Upper lobe of right lung (tissue), 1 donor: ENCODE measurements at regions not wholly inside any gene's neighbourhood (a gene's known extent, or its start where the extent isn't known, plus 50 kb on each side); places are given as distances from the start of the nearest gene placed in this dataset.

Source experiments
- ATAC-seq: fragments of 200-7000 bp; cut with Tn5 transposase; one replicate; pipeline ENCODE4 v1.9.1; 2020; ENCODE audit warnings: mild to moderate bottlenecking, moderate library complexity
- DNase-seq: peaks from one replicate; pipeline ENCODE4 v3.0.0-alpha.2; 2020
- H3K27ac ChIP-seq: fragments of 200-600 bp; one replicate; pipeline ENCODE4 v1.8.0; 2022
- H3K27me3 ChIP-seq: fragments of 200-600 bp; one replicate; pipeline ENCODE4 v1.8.0; 2022; ENCODE audit warnings: mild to moderate bottlenecking
- H3K36me3 ChIP-seq: fragments of 200-600 bp; one replicate; pipeline ENCODE4 v1.8.0; 2022
- H3K4me1 ChIP-seq: fragments of 200-600 bp; one replicate; pipeline ENCODE4 v1.8.0; 2022
- H3K4me3 ChIP-seq: fragments of 200-600 bp; one replicate; pipeline ENCODE4 v1.8.0; 2022; ENCODE audit warnings: mild to moderate bottlenecking
- H3K9me3 ChIP-seq: fragments of 200-600 bp; one replicate; pipeline ENCODE4 v1.8.0; 2022
- CTCF ChIP-seq: fragments of 200-600 bp; IDR thresholded peaks from one replicate; pipeline ENCODE4 v1.8.0; 2022; ENCODE audit warnings: antibody characterized with exemption
- intact Hi-C: fragments of 100-400 bp; cut with DNase I; formaldehyde crosslinking; loops from one replicate; pipeline ENCODE4 v1.11.0; 2022
- donor health status: DM: no; HTN: yes; CAD: no; lungs with severe emphysema.

GRCh38 chr6:137772541-137773250 is 94.4 kb upstream of the TNFAIP3 start:
- H3K4me3 ChIP-seq = no peak overlapping the region
- H3K27ac ChIP-seq = no peak overlapping the region
- ATAC-seq (no peak), DNase-seq (no peak)
- H3K27me3 ChIP-seq = no peaks in the 10 kb centered on the region
- TF ChIP-seq CTCF = no peak
- intact Hi-C loops = no loop called here
- no peaks in the 10 kb centered on the region for H3K36me3 ChIP-seq
- H3K4me1 ChIP-seq = peaks cover 5% of the 10 kb centered on the region
- no peaks in the 10 kb centered on the region for H3K9me3 ChIP-seq

- no peak for TF ChIP-seq CTCF
- no peak overlapping the region for H3K27ac ChIP-seq
These were observed 91.8 kb upstream of the TNFAIP3 start for GRCh38 chr6:137775227-137775626.

GRCh38 chr6:137775720-137776119 is 91.3 kb upstream of the TNFAIP3 start:
- intact Hi-C loops = no loop called here

More at GRCh38 chr6:137775227-137775626, 91.8 kb upstream of the TNFAIP3 start:
- DNase-seq (no peak), ATAC-seq (no peak)
- no peaks in the 10 kb centered on the region for H3K9me3 ChIP-seq
- intact Hi-C loops = no loop called here
- no peak overlapping the region for H3K4me3 ChIP-seq
- H3K4me1 ChIP-seq = peaks cover 5% of the 10 kb centered on the region
- H3K36me3 ChIP-seq = no peaks in the 10 kb centered on the region
- no peaks in the 10 kb centered on the region for H3K27me3 ChIP-seq

GRCh38 chr6:137776256-137776655 is 90.8 kb upstream of the TNFAIP3 start:
- ATAC-seq = no peak
- H3K9me3 ChIP-seq = no peaks in the 10 kb centered on the region
- H3K27ac ChIP-seq = no peak overlapping the region

More at GRCh38 chr6:137775720-137776119, 91.3 kb upstream of the TNFAIP3 start:
- DNase-seq = no peak
- H3K27ac ChIP-seq = no peak overlapping the region
- H3K27me3 ChIP-seq = no peaks in the 10 kb centered on the region
- H3K4me1 ChIP-seq = peaks cover 5% of the 10 kb centered on the region
- ATAC-seq = no peak
- H3K9me3 ChIP-seq = no peaks in the 10 kb centered on the region
- no peaks in the 10 kb centered on the region for H3K36me3 ChIP-seq
- H3K4me3 ChIP-seq = no peak overlapping the region
- no peak for TF ChIP-seq CTCF

GRCh38 chr6:137776786-137777686 is 90.0 kb upstream of the TNFAIP3 start:
- H3K27ac ChIP-seq = peak overlapping the region; percentile 27
- ATAC-seq (no peak), DNase-seq (no peak)
- no peaks in the 10 kb centered on the region for H3K36me3 ChIP-seq
- no peak overlapping the region for H3K4me3 ChIP-seq
- no peak for TF ChIP-seq CTCF
- H3K4me1 ChIP-seq = peaks cover 5% of the 10 kb centered on the region
- intact Hi-C loops = no loop called here
- H3K27me3 ChIP-seq = no peaks in the 10 kb centered on the region
- H3K9me3 ChIP-seq = no peaks in the 10 kb centered on the region

More at GRCh38 chr6:137776256-137776655, 90.8 kb upstream of the TNFAIP3 start:
- DNase-seq = no peak
- H3K4me3 ChIP-seq = no peak overlapping the region
- no peak for TF ChIP-seq CTCF
- peaks cover 5% of the 10 kb centered on the region for H3K4me1 ChIP-seq
- H3K36me3 ChIP-seq = no peaks in the 10 kb centered on the region
- intact Hi-C loops = no loop called here
- H3K27me3 ChIP-seq = no peaks in the 10 kb centered on the region
